Thoracic aorta (tissue), 2 donors: ENCODE measurements at regions not wholly inside any gene's neighbourhood (a gene's known extent, or its start where the extent isn't known, plus 50 kb on each side); places are given as distances from the start of the nearest gene placed in this dataset.

ENCODE experiments used
- ATAC-seq: fragments of 150-250 bp; one replicate; pipeline ENCODE4 v1.8.0; 2017; ENCODE audit warnings: low read depth; ENCODE audit not compliant: insufficient number of reproducible peaks, low FRiP score
- DNase-seq: peaks from one replicate; pipeline ENCODE4 v3.0.0-alpha.2; 2020; ENCODE audit warnings: low spot score
- H3K27ac ChIP-seq, 2 donors: fragments of 200-600 bp; sonication (generic); 1 replicate in 1 of 2; 2 replicates in 1 of 2; pipeline ENCODE4 v1.5.1; 2016; ENCODE audit warnings: mild to moderate bottlenecking in 2 of 2, moderate library complexity in 2 of 2
- H3K27me3 ChIP-seq: fragments of 200-600 bp; sonication (generic); replicated peaks from 2 replicates; pipeline ENCODE4 v1.6.0; 2016; ENCODE audit warnings: mild to moderate bottlenecking; ENCODE audit not compliant: insufficient read depth
- H3K36me3 ChIP-seq: fragments of 200-600 bp; sonication (generic); one replicate; pipeline ENCODE4 v1.5.1; 2016
- H3K4me1 ChIP-seq, 2 donors: fragments of 200-600 bp; sonication (generic); 1 replicate in 1 of 2; 2 replicates in 1 of 2; pipeline versions ENCODE4 v1.5.1 to v1.6.0; 2016; ENCODE audit warnings: low read depth in 2 of 2, mild to moderate bottlenecking in 1 of 2; ENCODE audit not compliant: control insufficient read depth in 1 of 2
- H3K4me3 ChIP-seq: fragments of 200-600 bp; sonication (generic); 2 replicates; pipeline ENCODE4 v1.5.1; 2016; ENCODE audit warnings: mild to moderate bottlenecking
- H3K9me3 ChIP-seq: fragments of 200-600 bp; sonication (generic); 2 replicates; pipeline ENCODE4 v1.5.1; 2016
- CTCF ChIP-seq: fragments of 200-600 bp; sonication (generic); IDR thresholded peaks from one replicate; pipeline ENCODE4 v1.5.1; 2019; ENCODE audit warnings: antibody characterized with exemption

- TF ChIP-seq CTCF = no peak
- H3K27ac ChIP-seq = no peak overlapping the region
- H3K4me3 ChIP-seq = no peak overlapping the region
- no peaks in the 10 kb centered on the region for H3K9me3 ChIP-seq
- DNase-seq (no peak), ATAC-seq (no peak)
- no peaks in the 10 kb centered on the region for H3K36me3 ChIP-seq
- H3K27me3 ChIP-seq = no peaks in the 10 kb centered on the region
- H3K4me1 ChIP-seq = no peaks in the 10 kb centered on the region
Measured at GRCh38 chr9:30507166-30507565, 1877.3 kb upstream of the ACO1 start.

DNA sequence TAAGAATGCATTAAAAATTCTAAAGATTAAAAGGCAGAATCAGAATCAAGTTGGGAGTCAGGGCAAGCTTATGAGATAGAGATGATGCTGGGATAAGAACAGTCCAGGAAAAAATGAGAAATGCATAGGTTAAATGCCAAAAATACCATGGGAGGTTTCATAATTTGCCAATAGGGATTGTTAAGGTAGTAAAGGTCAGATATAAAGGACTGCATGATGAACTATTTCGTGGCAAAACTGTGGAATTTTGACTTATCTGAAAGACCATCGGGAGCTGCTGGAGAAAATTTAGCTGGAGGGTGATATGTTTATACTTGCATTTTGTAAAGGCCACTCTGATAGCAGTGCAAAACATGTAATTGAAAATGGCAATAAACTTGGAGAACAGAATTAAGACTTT is 1872.8 kb upstream of the ACO1 start:
- no peak for ATAC-seq
- no peak overlapping the region for H3K27ac ChIP-seq

DNA sequence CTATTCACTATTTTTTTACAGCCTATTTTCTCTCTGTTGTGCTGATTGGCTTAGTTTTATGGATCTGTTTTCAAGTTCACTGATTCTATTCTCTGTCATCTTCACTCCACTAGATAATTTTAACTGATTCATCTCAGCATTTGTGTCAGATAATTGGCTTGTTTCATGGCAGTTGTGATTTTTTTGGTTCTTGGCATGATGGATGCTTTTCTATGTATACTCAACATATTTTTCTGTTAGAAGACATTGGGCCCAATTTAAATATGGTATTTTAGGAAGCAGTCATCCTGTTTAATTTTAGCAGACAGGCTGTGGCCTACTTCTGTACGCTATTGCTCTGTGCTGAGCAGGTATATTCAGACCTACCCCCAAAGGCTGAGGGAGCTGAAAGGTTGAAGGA is 1865.3 kb upstream of the ACO1 start:
- H3K4me1 ChIP-seq = no peaks in the 10 kb centered on the region
- TF ChIP-seq CTCF = no peak
- H3K27me3 ChIP-seq = no peaks in the 10 kb centered on the region
- ATAC-seq = no peak
- H3K27ac ChIP-seq = no peak overlapping the region
- no peaks in the 10 kb centered on the region for H3K9me3 ChIP-seq
- H3K4me3 ChIP-seq = no peak overlapping the region
- no peak for DNase-seq
- no peaks in the 10 kb centered on the region for H3K36me3 ChIP-seq

More for the DNA sequence above, 1872.8 kb upstream of the ACO1 start:
- H3K4me1 ChIP-seq = no peaks in the 10 kb centered on the region
- no peak for TF ChIP-seq CTCF
- DNase-seq = no peak
- no peaks in the 10 kb centered on the region for H3K27me3 ChIP-seq
- no peak overlapping the region for H3K4me3 ChIP-seq
- no peaks in the 10 kb centered on the region for H3K9me3 ChIP-seq
- H3K36me3 ChIP-seq = no peaks in the 10 kb centered on the region

GRCh38 chr9:30519756-30520155 is 1864.7 kb upstream of the ACO1 start:
- no peak for DNase-seq
- H3K4me1 ChIP-seq = no peaks in the 10 kb centered on the region
- H3K27me3 ChIP-seq = no peaks in the 10 kb centered on the region
- no peak overlapping the region for H3K4me3 ChIP-seq
- no peaks in the 10 kb centered on the region for H3K36me3 ChIP-seq
- TF ChIP-seq CTCF = no peak
- ATAC-seq = no peak
- H3K27ac ChIP-seq = no peak overlapping the region
- no peaks in the 10 kb centered on the region for H3K9me3 ChIP-seq

- no peak for TF ChIP-seq CTCF
- no peaks in the 10 kb centered on the region for H3K9me3 ChIP-seq
- ATAC-seq = no peak
Measured at GRCh38 chr9:30522061-30522460, 1862.4 kb upstream of the ACO1 start.

More at GRCh38 chr9:30522061-30522460, 1862.4 kb upstream of the ACO1 start:
- Histone ChIP-seq H3K27ac (no peak overlapping the region), H3K27me3 (no peaks in the 10 kb centered on the region), H3K36me3 (no peaks in the 10 kb centered on the region), H3K4me3 (no peak overlapping the region), H3K4me1 (no peaks in the 10 kb centered on the region)
- DNase-seq = no peak
